NCI-H2081 treated with DMSO at 0.1 percent for 48 hours (cell line): ENCODE measurements at regions not wholly inside any gene's neighbourhood (a gene's known extent, or its start where the extent isn't known, plus 50 kb on each side); places are given as distances from the start of the nearest gene placed in this dataset.
"Not testable (repeated sequence)": the region's sequence is repeated elsewhere in the genome, so short reads cannot be mapped to it uniquely, and the experiment has no call there.

Experiments
- DNase-seq: peaks from one replicate; lab custom pipeline; 2025; lab: John Stamatoyannopoulos, UW

DNA sequence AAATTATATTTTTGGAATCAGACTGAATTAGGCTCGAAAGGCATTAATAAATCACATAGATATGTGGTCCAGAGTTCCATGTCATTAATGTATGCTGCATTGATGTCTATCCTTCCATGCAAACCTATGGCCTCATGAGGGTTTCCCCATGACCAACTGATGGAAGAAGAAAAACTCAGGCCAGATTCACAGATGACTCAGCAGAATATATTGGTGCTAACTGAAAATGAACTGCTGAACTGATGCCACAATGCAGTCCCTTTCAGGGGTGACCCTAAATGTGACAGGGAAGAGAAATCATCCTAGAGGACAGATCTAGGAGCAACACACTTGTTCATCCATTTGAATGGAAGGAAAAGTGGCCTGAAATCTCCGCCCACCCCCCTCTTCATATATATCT lies 110.5 kb upstream of the KCND3 start:
- DNase-seq, result no peak

DNA sequence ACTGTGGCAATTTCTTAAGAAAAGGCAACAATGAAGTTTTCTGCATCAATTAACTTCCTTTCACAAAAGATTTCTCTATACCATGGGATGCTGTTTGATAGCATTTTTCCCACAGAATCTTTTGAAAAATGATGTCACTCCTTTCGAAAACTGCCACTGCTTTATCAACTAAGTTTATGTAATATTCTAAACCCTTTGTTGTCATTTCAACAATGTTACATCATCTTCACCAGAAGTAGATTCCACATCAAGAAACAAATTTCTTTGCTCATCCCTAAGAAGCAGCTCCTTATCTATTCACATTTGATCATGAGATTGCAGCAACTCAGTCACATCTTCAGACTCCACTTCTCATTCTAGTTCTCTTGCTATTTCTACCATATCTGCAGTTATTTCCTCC lies 116.1 kb upstream of the KCND3 start:
- no peak for DNase-seq

DNA sequence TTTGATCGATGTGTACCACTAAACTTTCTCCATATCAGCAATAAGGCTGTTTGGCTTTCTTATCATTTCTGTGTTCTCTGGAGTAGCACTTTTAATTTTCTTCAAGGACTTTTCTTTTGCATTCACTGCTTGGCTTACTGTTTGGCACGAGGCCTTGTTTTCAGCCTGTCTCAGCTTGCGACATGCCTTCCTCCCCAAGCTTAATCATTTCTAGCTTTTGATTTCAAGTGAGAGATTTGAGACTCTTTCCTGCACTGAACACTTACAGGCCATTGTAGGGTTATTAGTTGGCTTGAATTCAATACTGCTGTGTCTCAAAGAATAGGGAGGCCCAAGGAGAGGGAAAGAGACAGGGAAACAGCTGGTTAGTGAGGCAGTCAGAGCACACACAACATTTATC lies 120.6 kb upstream of the KCND3 start:
- no peak for DNase-seq

DNA sequence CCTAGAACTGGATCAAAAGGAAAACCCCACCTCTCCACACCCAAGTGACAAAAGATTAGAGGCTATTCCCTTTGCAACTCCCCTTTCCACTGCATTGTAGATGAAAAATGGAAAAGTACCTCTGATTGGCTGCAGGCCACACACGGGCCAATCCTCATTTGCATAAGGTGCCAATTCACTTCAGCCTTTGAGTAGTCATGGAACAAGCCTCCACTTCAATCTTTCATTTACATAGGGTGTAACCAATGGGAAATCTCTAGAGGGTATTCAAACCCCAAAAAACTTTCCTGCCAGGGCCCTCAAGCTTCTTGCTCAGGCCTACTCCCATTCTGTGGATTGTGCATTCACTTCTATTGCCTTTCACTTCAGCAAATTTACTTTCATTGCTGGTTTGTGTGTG lies 122.3 kb upstream of the KCND3 start:
- DNase-seq, result no peak

DNA sequence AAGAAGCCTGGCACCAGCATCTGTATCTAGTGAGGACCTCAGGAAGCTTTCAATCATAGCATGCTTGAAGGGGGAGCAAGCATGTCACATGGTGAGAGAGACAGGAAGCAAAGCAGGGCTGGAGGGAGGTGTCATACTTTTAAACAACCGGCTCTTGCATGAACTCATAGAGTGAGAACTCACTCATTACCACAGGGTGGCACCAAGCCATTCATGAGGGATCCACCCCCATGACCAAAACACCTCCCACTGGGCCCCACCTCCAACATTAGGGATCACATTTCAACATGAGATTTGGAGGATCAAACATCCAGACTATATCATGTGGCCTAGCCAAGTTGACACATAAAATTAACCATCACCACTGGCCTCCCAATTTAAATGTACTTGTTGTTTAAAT lies 125.1 kb upstream of the KCND3 start:
- no peak for DNase-seq

DNA sequence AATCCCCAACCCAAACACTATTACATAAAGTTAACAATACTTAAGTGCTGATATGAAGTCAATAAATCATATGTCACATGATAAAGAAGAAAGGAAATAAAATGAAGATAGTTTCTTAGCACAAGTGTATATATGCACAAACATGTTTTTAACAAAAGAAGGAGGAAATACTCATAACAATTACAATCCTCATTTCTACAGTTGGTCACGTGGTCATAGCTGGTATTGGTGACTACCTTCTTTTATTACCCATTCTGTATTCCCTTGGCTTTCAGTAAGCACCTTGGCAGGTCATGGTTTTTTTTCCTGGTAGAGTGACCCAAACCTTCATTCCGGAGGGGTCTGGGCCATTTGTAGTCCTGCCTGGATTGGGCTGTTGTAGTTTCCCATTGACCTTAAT lies 137.1 kb upstream of the KCND3 start:
- no peak for DNase-seq

DNA sequence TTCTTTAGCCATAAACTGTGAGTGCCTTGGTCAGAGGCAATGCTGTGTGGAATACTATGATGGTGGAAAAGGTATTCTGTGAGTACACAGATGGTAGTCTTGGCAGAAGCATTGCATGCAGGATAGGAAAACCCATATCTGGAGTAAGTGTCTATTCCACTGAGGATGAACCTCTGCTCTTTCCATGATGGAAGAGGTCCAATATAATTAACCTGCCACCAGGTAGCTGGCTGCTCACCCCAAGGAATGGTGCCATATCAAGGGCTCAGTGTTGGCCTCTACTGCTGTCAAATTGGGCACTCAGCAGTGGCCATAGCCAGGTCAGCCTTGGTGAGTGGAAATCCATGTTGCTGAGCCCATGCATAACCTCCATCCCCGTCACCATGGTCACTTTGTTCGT lies 138.1 kb upstream of the KCND3 start:
- not testable (repeated sequence) for DNase-seq

DNA sequence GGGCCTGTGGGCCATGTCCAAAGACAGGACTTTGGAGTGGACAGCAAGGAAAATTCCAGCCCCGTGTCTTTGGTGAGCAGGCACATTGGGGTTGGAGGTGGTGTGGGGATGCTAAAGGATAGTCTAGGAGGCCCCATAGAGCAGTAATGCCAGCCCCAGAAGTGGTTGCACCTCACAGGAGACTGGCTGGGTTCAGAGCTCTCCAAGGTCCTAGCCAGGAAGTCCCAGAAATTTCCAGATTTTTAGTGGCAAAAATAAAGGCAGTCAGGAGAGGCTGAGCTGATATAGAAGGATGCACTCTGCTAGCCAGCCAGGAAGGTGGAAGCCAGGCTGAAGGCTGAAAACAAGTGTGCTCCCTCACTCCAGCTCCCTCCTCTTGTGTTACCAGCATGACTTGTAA lies 144.0 kb upstream of the KCND3 start:
- DNase-seq, result no peak

DNA sequence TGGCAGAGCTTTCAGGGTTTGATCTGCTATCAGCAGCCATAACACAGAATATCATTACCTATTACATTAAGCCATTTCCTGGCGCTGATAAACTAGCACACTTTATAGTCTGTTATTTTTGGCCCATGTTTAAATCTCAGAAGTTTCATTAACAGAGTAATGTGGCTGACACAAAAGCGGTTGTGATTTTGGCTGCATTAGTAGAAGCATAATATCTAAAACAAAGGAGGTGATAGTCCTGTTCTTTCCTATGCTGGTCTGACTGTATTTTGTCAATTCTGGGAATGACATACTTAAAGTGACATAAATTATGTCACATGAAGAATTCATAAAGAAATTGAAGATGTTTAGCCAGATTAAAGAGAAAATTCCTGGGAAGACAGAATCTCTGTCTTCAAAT lies 151.3 kb upstream of the KCND3 start:
- DNase-seq, result no peak

DNA sequence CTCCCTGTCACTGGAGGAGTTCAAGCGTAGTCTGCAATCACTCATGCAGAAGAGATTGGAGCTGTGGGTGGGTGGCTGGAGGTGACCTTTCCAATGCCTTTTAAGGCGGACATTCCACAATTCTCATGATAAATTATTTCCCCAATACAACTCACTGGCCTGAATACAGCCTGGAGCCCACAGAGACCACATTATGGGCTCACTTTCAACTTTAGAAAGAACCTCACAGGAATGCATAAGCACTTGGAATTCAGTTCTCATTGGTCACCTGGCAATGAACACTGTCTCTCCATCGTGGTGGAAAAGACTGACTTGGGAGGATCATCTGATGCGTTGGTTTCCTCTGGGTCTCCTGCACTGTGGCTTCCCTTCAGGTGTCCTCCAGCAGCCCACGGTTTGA lies 151.8 kb upstream of the KCND3 start:
- DNase-seq, result no peak

DNA sequence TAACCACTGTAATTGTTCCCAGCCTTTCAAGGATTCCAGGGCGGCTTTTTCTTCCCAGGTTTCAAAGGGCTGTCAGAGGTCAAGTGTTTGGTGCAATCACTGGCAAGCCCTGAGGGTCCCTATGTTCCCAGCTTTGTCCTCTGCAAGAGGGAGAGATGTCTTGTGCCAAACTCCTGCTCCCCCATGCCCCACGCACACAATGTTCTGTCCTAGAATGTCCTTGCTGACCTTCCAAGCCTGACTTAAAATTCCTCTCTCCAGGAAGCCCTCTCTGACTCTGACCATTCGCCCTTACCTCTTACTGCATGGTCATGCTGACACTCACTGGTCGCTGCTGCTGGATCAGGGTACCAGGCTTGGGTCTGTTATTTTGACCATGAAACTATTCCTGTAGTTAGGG lies 152.5 kb upstream of the KCND3 start:
- no peak for DNase-seq

DNA sequence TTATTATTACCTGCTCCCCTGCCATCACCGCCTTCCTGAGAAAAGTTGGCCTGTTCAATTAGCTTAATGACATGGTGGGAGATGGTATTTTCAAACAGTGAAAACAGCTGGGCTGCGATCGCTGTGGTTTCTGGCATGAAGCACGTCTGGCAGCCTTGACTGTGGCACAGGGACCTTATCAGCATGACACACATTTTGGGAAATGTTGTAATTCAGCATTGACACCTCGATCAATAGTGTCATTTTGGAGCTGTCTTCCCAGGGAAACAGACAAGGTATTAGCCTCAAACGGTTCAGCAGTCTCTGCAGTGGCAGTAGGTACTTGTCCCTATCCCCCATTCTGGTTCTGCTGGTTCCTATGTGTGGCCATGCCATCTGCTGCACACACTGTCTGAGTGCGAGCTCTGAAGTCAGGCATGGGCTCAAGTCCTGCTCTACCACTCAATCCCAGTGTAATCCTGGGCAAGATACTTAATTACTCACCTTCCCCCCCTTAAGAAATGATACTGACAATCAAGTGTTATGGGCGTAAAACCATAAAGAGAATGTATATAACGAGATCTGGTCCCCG lies 154.5 kb upstream of the KCND3 start:
- DNase-seq, result no peak

DNA sequence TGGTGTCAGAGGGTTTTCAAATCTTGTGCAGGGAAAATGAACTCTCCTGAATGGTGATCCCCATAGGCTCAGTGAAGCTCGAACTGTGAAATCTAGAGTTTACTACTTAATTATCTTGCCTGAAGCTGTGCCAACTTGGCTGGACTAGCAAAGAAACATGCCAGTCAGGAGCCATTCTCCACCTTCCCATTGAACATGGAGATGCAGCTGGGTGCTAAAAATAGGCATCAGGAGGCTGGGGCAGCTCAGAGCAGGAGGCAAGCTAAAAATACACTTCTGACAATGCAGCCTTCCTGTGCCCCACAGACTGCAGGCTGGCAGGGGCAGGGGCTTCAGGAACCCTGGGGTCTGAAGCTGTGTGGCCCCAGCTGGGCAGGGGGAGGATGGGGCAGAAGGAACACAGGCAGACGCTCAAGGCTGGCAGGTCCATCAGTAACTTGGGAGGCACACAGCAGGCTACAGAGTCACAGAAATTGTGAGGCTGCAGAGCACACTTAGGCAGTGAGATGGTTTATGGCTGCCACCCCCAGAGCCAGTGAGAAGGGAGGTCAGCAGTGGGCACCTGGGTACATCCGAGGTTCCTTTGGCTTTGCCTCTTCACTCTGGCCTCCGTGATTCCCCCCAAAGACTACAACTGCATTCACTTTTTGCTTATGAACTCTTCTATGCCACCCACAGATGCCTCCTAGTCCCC lies 155.4 kb upstream of the KCND3 start:
- peak; percentile 20 for DNase-seq

DNA sequence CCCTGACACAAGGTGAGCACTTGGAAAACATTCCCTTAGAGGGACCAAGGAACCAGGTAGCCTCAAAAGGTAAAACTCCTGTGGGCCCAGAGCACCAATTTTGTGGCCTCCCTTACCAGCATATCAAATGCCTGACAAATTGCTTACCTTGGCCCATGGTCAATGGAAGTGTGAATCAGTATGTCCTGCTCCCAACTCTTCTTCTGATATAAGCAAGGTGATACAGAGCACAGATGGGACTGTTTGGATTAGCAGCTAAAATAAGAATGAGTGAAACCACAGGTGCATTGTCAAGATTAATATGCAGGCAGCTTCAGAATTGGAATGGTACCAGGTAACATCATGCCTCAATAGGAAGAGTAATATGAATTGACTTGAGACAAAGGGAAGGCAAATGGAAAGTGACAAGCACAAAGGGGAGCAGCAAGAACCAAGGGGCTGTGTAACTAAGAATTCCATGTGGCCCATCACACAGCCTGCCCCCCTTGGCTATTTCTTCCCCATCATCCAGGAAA lies 156.8 kb upstream of the KCND3 start:
- no peak for DNase-seq

DNA sequence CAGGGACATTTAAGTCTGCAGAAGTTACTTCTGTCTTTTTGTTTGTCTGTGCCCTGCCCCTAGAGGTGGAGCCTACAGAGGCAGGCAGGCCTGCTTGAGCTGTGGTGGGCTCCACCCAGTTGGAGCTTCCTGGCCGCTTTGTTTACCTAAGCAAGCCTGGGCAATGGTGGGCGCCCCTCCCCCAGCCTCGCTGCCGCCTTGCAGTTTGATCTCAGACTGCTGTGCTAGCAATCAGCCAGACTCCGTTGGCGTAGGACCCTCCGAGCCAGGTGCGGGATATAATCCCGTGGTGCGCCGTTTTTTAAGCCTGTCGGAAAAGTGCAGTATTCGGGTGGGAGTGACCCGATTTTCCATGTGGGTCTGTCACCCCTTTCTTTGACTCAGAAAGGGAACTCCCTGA lies 170.7 kb upstream of the KCND3 start:
- not testable (repeated sequence) for DNase-seq

DNA sequence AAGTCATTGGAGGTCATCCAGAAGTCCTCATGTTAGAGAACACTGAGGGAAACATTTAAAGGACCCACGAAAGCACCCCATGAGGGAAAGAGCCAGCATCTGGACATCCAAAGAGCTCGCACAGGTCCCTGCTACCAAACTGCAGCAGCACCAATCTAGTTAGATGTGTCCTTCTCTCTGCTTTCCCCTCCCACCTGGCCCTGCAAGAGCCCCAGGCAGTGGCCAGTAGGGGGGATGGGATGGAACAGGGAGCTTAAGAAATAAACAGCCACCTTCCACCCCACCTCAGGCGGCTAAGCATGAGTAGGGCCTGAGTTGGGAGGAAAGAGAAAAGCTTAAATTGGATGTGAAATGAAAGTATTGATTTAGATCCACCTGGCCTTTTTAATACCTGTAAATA lies 175.9 kb upstream of the KCND3 start:
- DNase-seq, result no peak

DNA sequence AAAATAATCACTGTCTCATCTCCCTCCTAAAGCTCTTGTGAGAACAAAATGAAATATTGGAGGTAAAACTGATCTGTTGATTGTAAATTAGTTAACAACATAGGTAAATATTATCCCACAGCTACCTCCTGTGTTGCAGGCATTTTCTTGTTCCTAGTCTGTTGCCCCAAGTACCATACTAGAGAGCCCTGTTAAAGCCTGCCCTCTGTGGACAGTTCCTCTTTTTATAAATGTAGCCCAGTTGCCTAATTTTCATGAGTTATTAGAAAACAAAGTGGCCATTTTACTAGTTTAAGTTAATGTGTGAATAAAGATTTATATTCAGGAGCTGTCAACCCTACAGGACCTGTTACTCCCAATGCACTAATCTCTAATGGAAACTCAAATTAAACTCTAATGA lies 180.0 kb upstream of the KCND3 start:
- no peak for DNase-seq

DNA sequence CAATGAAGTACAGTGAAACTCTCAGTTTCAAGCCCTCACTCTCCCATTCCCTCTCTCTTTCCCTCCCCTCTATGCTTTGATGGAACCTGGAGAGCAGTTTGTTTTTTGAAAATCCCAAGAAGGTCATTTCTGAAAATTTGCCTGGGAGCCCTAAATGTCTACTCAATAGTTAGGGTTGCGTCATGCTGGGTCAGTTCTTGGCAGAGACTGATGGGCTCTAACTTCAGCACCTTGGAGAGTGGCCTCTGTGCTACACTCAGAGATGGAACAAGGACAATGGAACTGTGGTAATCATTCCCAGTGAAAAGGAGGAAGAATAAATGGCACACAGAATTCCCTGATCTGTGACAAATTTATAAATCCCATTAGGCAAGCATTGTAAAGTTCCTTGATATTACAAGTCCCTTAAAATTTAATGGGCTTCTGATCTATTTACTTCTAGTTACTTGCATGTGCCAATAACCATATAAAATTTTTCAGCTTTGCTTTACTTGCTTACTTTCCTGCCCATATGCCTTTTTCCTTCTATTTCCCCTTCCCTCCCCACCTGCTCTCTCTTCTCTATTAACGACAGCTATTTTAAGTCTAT lies 182.9 kb upstream of the KCND3 start:
- DNase-seq, result no peak

DNA sequence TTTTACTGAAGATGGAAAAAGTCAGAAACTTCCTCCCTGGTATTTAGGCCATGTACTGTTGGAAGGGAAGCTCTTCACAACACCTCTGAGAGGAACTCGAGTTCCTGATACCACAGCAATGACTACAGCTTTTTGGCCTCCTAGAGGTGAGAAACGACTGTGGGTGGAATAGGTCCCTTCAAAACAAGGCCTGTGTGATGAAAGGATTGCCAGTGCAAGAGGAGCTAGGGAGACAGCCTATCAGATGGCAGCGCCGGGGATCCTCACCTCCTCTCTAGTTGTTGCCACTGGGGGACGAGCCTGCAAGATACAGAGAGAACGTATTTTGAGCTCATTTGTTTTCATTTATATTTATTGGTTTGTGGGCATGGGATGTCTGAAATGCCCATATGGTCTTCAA lies 187.8 kb upstream of the KCND3 start:
- no peak for DNase-seq

DNA sequence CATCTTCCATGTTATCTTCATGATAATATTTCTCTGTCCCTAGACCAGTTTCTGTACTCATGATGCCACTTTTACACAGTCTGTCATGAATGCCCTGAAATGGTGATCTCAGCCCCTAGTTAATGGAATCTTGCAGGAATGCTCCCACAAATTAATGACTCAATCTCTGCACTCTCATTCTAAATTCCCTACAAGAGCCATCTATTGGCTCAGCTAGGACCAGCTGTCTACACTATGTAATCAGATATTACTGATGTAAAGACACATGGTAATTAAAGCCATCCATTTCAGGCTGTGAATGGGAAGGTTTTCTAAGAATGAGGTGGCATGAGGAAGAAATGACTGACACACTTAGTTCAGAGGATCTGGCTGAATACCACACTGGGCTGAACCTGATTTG lies 199.1 kb upstream of the KCND3 start:
- no peak for DNase-seq

DNA sequence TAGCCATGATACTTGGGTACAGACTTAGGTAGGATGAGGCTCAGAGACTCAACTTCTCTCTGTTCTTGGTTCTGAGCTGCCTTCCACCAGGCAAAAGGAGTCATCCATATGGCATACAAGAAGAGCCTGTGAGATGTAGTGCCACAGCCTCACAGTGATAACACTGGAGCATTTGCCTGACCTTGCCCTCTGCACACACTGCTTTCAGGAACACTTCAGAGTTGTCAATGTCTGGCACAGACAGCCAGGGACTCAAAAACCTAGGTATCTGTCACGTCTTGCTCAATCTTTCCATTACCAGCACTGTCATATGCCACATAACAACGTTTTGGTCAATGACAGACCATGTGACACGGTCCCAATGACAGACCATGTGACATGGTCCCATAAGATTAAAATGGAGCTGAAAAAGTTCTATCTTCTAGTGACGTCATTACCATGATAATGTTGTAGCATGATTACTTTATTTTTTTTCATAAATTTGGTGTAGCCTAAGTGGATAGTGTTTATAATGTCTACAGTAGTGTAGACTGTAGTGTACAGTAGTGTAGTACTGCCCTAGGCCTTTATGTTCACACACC lies 199.9 kb upstream of the CTTNBP2NL start:
- no peak for DNase-seq

DNA sequence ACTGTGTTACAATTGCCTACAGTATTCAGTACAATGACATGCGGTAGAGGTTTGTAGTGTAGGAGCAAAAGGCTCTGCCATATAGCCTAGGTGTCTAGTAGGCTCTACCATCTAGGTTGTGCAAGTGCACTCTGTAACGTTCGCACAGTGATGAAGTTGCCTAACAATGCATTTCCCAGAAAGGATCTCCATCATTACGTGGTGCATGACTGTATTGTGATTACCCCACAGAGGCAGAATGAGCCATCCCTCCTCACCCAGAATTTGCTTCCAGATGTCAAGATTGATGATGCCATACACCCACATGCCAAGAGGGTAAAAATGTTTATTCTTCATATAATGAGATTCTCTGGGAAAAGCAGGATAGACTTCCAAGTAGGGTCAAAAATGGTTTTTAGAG lies 199.3 kb upstream of the CTTNBP2NL start:
- no peak for DNase-seq

DNA sequence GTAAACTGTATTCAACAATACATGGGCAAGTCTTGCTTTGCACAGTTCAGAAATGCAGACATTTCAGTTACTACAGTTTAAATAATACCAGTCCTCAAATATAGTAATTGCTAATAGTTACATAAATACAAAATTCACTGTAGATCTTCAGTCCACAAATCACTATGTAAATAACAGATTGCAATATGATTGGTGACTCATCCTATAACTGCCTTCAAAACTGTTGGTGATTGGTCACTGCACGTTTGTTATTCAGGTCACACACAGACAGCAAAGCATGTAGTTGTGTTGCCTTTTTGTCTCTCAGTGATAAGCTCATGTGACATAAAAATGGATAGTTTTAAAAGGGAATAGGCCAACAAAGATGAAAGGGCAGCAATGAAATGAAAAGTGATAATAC lies 186.5 kb upstream of the CTTNBP2NL start:
- no peak for DNase-seq
